ENCODE measurements at regions not wholly inside any gene's neighbourhood (a gene's known extent, or its start where the extent isn't known, plus 50 kb on each side); places are given as distances from the start of the nearest gene placed in this dataset.
"Not testable (repeated sequence)": the region's sequence is repeated elsewhere in the genome, so short reads cannot be mapped to it uniquely, and the experiment has no call there.

- H4K20me1 ChIP-seq (ENCODE audit: insufficient read depth): no peaks in the 10 kb centered on the region
- intact Hi-C loops (cut with micrococcal nuclease; ENCODE audit: unreplicated experiment): no loop called here
- no peak overlapping the region for H3K4me3 ChIP-seq
- ChIA-PET CTCF (no interaction called here), POLR2A (ENCODE audit: unreplicated experiment) (no interaction called here)
- H3K4me2 ChIP-seq: no peak overlapping the region
- H3K9me2 ChIP-seq (ENCODE audit: insufficient read depth): no peaks in the 10 kb centered on the region
- no peaks in the 10 kb centered on the region for H3K79me2 ChIP-seq (ENCODE audit: low read depth)
- H3K4me1 ChIP-seq (replicated peaks; ENCODE audit: insufficient read depth): no peaks in the 10 kb centered on the region
- H3K36me3 ChIP-seq (ENCODE audit: low read depth): no peaks in the 10 kb centered on the region
- no peak for TF ChIP-seq EZH2 (IDR thresholded peaks at IDR 0.05; ENCODE audit: low read depth)
- no peak for TF ChIP-seq CTCF (conservative IDR thresholded peaks at IDR 0.05)
- no peaks in the 10 kb centered on the region for H3F3A ChIP-seq (ENCODE audit: insufficient read depth, low read depth)
- DNase-seq: no peak
- no peak overlapping the region for H3K27ac ChIP-seq
- no peak overlapping the region for H2AFZ ChIP-seq
- no peaks in the 10 kb centered on the region for H3K9me3 ChIP-seq (ENCODE audit: insufficient read depth, low read depth)
- peaks cover 95% of the 10 kb centered on the region for H3K27me3 ChIP-seq (ENCODE audit: insufficient read depth, low read depth)
- BruUV-seq (replicated peaks): no TSS peak
These were observed 100.3 kb upstream of the SRSF6 start for GRCh38 chr20:43357352-43357751.

- DNase-seq: no peak
- Histone ChIP-seq H3K9me3 (ENCODE audit: insufficient read depth, low read depth) (no peaks in the 10 kb centered on the region), H3K27me3 (ENCODE audit: insufficient read depth, low read depth) (peaks cover 89% of the 10 kb centered on the region), H3K4me1 (replicated peaks; ENCODE audit: insufficient read depth) (no peaks in the 10 kb centered on the region), H3K79me2 (ENCODE audit: low read depth) (no peaks in the 10 kb centered on the region), H4K20me1 (ENCODE audit: insufficient read depth) (no peaks in the 10 kb centered on the region), H3K36me3 (ENCODE audit: low read depth) (no peaks in the 10 kb centered on the region), H2AFZ (no peak overlapping the region), H3K27ac (no peak overlapping the region), H3K4me3 (no peak overlapping the region), H3F3A (ENCODE audit: insufficient read depth, low read depth) (no peaks in the 10 kb centered on the region), H3K9me2 (ENCODE audit: insufficient read depth) (no peaks in the 10 kb centered on the region), H3K4me2 (no peak overlapping the region)
- TF ChIP-seq CTCF (conservative IDR thresholded peaks at IDR 0.05) (no peak), EZH2 (IDR thresholded peaks at IDR 0.05; ENCODE audit: low read depth) (no peak)
- BruUV-seq (replicated peaks): no TSS peak
- ChIA-PET POLR2A (ENCODE audit: unreplicated experiment) (no interaction called here), CTCF (no interaction called here)
- intact Hi-C loops (cut with micrococcal nuclease; ENCODE audit: unreplicated experiment): no loop called here
These were observed 102.1 kb upstream of the SRSF6 start for GRCh38 chr20:43355610-43356009.

- Histone ChIP-seq H3K27me3 (ENCODE audit: insufficient read depth, low read depth) (peaks cover 90% of the 10 kb centered on the region), H3K4me1 (replicated peaks; ENCODE audit: insufficient read depth) (no peaks in the 10 kb centered on the region), H3K9me3 (ENCODE audit: insufficient read depth, low read depth) (no peaks in the 10 kb centered on the region), H3K36me3 (ENCODE audit: low read depth) (no peaks in the 10 kb centered on the region), H2AFZ (no peak overlapping the region), H3F3A (ENCODE audit: insufficient read depth, low read depth) (no peaks in the 10 kb centered on the region), H3K4me2 (no peak overlapping the region), H3K4me3 (no peak overlapping the region), H3K27ac (no peak overlapping the region), H4K20me1 (ENCODE audit: insufficient read depth) (no peaks in the 10 kb centered on the region), H3K9me2 (ENCODE audit: insufficient read depth) (no peaks in the 10 kb centered on the region), H3K79me2 (ENCODE audit: low read depth) (no peaks in the 10 kb centered on the region)
- no TSS peak for BruUV-seq (replicated peaks)
- no peak for TF ChIP-seq EZH2 (IDR thresholded peaks at IDR 0.05; ENCODE audit: low read depth)
- no peak for TF ChIP-seq CTCF (conservative IDR thresholded peaks at IDR 0.05)
- CTCF ChIA-PET: no interaction called here
- no peak for DNase-seq
- POLR2A ChIA-PET (ENCODE audit: unreplicated experiment): no interaction called here
- intact Hi-C loops (cut with micrococcal nuclease; ENCODE audit: unreplicated experiment): no loop called here
These were observed 104.7 kb upstream of the SRSF6 start for GRCh38 chr20:43352996-43353395.

GRCh38 chr20:43350694-43351093 is 107.0 kb upstream of the SRSF6 start:
- H3K9me3 ChIP-seq (ENCODE audit: insufficient read depth, low read depth); intact Hi-C loops (cut with micrococcal nuclease; ENCODE audit: unreplicated experiment); H3K79me2 ChIP-seq (ENCODE audit: low read depth); POLR2A ChIA-PET (ENCODE audit: unreplicated experiment); H4K20me1 ChIP-seq (ENCODE audit: insufficient read depth); H3K36me3 ChIP-seq (ENCODE audit: low read depth); H3K4me3 ChIP-seq; H3K9me2 ChIP-seq (ENCODE audit: insufficient read depth); CTCF ChIA-PET; H3K4me2 ChIP-seq; DNase-seq; H3K27ac ChIP-seq; H3F3A ChIP-seq (ENCODE audit: insufficient read depth, low read depth); H3K4me1 ChIP-seq (replicated peaks; ENCODE audit: insufficient read depth); H2AFZ ChIP-seq; BruUV-seq (replicated peaks): not testable (repeated sequence)
- H3K27me3 ChIP-seq (ENCODE audit: insufficient read depth, low read depth): peaks cover 91% of the 10 kb centered on the region

Measured in PC-9 (cell line).